ENCODE measurements at regions not wholly inside any gene's neighbourhood (a gene's known extent, or its start where the extent isn't known, plus 50 kb on each side); places are given as distances from the start of the nearest gene placed in this dataset.

GRCh38 chr16:86224629-86225028, 285.7 kb upstream of the FOXF1 start:
- TF ChIP-seq POLR2A (IDR thresholded peaks at IDR 0.05) (no peak), EP300 (IDR thresholded peaks at IDR 0.05) (no peak)
- TF ChIP-seq, protein P1, sequence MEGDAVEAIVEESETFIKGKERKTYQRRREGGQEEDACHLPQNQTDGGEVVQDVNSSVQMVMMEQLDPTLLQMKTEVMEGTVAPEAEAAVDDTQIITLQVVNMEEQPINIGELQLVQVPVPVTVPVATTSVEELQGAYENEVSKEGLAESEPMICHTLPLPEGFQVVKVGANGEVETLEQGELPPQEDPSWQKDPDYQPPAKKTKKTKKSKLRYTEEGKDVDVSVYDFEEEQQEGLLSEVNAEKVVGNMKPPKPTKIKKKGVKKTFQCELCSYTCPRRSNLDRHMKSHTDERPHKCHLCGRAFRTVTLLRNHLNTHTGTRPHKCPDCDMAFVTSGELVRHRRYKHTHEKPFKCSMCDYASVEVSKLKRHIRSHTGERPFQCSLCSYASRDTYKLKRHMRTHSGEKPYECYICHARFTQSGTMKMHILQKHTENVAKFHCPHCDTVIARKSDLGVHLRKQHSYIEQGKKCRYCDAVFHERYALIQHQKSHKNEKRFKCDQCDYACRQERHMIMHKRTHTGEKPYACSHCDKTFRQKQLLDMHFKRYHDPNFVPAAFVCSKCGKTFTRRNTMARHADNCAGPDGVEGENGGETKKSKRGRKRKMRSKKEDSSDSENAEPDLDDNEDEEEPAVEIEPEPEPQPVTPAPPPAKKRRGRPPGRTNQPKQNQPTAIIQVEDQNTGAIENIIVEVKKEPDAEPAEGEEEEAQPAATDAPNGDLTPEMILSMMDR (IDR thresholded peaks at IDR 0.05) = no peak

Data from tibial nerve (tissue), 4 donors.